HG03354 (cell line): ENCODE measurements at regions not wholly inside any gene's neighbourhood (a gene's known extent, or its start where the extent isn't known, plus 50 kb on each side); places are given as distances from the start of the nearest gene placed in this dataset.
"Not testable (repeated sequence)": the region's sequence is repeated elsewhere in the genome, so short reads cannot be mapped to it uniquely, and the experiment has no call there.

ENCODE experiments used
- ATAC-seq: cut with Tn5 transposase; IDR thresholded peaks from one replicate; pipeline ENCODE4 v1.9.1; 2021; ENCODE audit warnings: mild to moderate bottlenecking; ENCODE audit not compliant: unreplicated experiment, poor library complexity, severe bottlenecking

GRCh38 chr7:32241636-32242035, 171.4 kb upstream of the PDE1C start:
- ATAC-seq: no peak

- ATAC-seq: no peak
These were observed 169.6 kb upstream of the PDE1C start for GRCh38 chr7:32239764-32240163.

- ATAC-seq: no peak
These were observed 158.4 kb upstream of the PDE1C start for GRCh38 chr7:32228601-32229000.

GRCh38 chr7:32227746-32228145, 157.5 kb upstream of the PDE1C start:
- no peak for ATAC-seq

GRCh38 chr7:32224276-32224675, 154.1 kb upstream of the PDE1C start:
- no peak for ATAC-seq

- ATAC-seq: no peak
These were observed 153.5 kb upstream of the PDE1C start for GRCh38 chr7:32223721-32224120.

- ATAC-seq: no peak
These were observed 153.0 kb upstream of the PDE1C start for GRCh38 chr7:32223071-32223650.

GRCh38 chr7:32222251-32222900, 152.2 kb upstream of the PDE1C start:
- no peak for ATAC-seq

- no peak for ATAC-seq
These were observed 151.5 kb upstream of the PDE1C start for GRCh38 chr7:32221736-32222135.

GRCh38 chr7:32221056-32221455, 150.8 kb upstream of the PDE1C start:
- ATAC-seq: no peak

- not testable (repeated sequence) for ATAC-seq
These were observed 149.6 kb upstream of the PDE1C start for GRCh38 chr7:32219831-32220230.

GRCh38 chr7:32219416-32219815, 149.2 kb upstream of the PDE1C start:
- no peak for ATAC-seq

- no peak for ATAC-seq
These were observed 148.6 kb upstream of the PDE1C start for GRCh38 chr7:32218741-32219288.

GRCh38 chr7:32218154-32218467, 147.9 kb upstream of the PDE1C start:
- no peak for ATAC-seq

- ATAC-seq: no peak
These were observed 147.3 kb upstream of the PDE1C start for GRCh38 chr7:32217341-32218153.

- no peak for ATAC-seq
These were observed 146.6 kb upstream of the PDE1C start for GRCh38 chr7:32216759-32217158.

- no peak for ATAC-seq
These were observed 145.5 kb upstream of the PDE1C start for GRCh38 chr7:32215697-32216096.

- ATAC-seq: no peak
These were observed 144.7 kb upstream of the PDE1C start for GRCh38 chr7:32214913-32215312.

- no peak for ATAC-seq
These were observed 142.1 kb upstream of the PDE1C start for GRCh38 chr7:32212321-32212720.

- ATAC-seq: no peak
These were observed 136.8 kb upstream of the PDE1C start for GRCh38 chr7:32206987-32207386.

- no peak for ATAC-seq
These were observed 136.3 kb upstream of the PDE1C start for GRCh38 chr7:32206488-32206887.
